Lower leg skin (tissue), 4 donors: ENCODE measurements at regions not wholly inside any gene's neighbourhood (a gene's known extent, or its start where the extent isn't known, plus 50 kb on each side); places are given as distances from the start of the nearest gene placed in this dataset.
A peak's percentile ranks its signal among the peaks of the same experiment; 100 is the strongest.

Experiments used
- DNase-seq, 2 donors: peaks; one replicate each; pipeline ENCODE4 v3.0.0-alpha.2; 2019; ENCODE audit warnings: low spot score in 2 of 2
- H3K4me3 ChIP-seq: fragments of 200-600 bp; sonication (generic); 2 replicates; pipeline ENCODE4 v1.5.1; 2017; ENCODE audit warnings: mild to moderate bottlenecking, low read depth; ENCODE audit not compliant: poor library complexity, severe bottlenecking
- CTCF ChIP-seq, 3 donors: fragments of 450-650 bp; IDR thresholded peaks; one replicate each; pipeline ENCODE4 v1.5.1; 2016; ENCODE audit warnings: antibody characterized with exemption in 3 of 3, mild to moderate bottlenecking in 3 of 3, moderate library complexity in 2 of 3
- POLR2A ChIP-seq, 2 donors: fragments of 450-650 bp; IDR thresholded peaks; one replicate each; pipeline ENCODE4 v1.6.1; 2016 to 2017; ENCODE audit warnings: antibody characterized with exemption in 2 of 2, mild to moderate bottlenecking in 1 of 2, moderate library complexity in 1 of 2
- WGBS, 2 donors: methylation state at CpG; one replicate each; pipeline ENCODE4 v1.1.5; 2018; 5-methylcytosine and 5-hydroxymethylcytosine counted together
- intact Hi-C: fragments of 100-400 bp; cut with DNase I; formaldehyde crosslinking; loops from one replicate; pipeline ENCODE4 v1.15.0; 2023; ENCODE audit warnings: low total_unique reads

- H3K4me3 ChIP-seq = no peak overlapping the region
- peak in 1 of 2 donors; percentile 15 for DNase-seq
- TF ChIP-seq CTCF (IDR thresholded peaks at IDR 0.05) (no peak), POLR2A (IDR thresholded peaks at IDR 0.05) (no peak)
- intact Hi-C loops = no loop called here
- 86 to 89% methylated on average over 4 of the region's 4 CpGs for WGBS, 2 donors
Measured at GRCh38 chr5:133781436-133782225, 169.3 kb upstream of the FSTL4 start.

- DNase-seq = peak in 1 of 2 donors; percentile 65
- 78 to 81% methylated on average over 8 of the region's 8 CpGs for WGBS, 2 donors
- no peak for TF ChIP-seq POLR2A (IDR thresholded peaks at IDR 0.05)
- no peak for TF ChIP-seq CTCF (IDR thresholded peaks at IDR 0.05)
- H3K4me3 ChIP-seq = no peak overlapping the region
- intact Hi-C loops = no loop called here
Measured at GRCh38 chr5:133780619-133781280, 168.4 kb upstream of the FSTL4 start.

GRCh38 chr5:133779828-133780475, 167.6 kb upstream of the FSTL4 start:
- intact Hi-C loops = no loop called here
- no peak for TF ChIP-seq POLR2A (IDR thresholded peaks at IDR 0.05)
- no peak for TF ChIP-seq CTCF (IDR thresholded peaks at IDR 0.05)
- 88 to 89% methylated on average over 8 of the region's 8 CpGs for WGBS, 2 donors
- H3K4me3 ChIP-seq = no peak overlapping the region
- DNase-seq = no peak

- peak in 1 of 2 donors; percentile 60 for DNase-seq
- H3K4me3 ChIP-seq = no peak overlapping the region
- 80 to 88% methylated on average over 4 to 5 of the region's 5 CpGs for WGBS, 2 donors
- TF ChIP-seq CTCF (IDR thresholded peaks at IDR 0.05) = no peak
- intact Hi-C loops = no loop called here
Measured at GRCh38 chr5:133778636-133779035, 166.3 kb upstream of the FSTL4 start.

- WGBS, 2 donors = 67 to 76% methylated on average over 3 of the region's 3 CpGs
- peak in 1 of 2 donors; percentile 56 for DNase-seq
- no peak overlapping the region for H3K4me3 ChIP-seq
- TF ChIP-seq POLR2A (IDR thresholded peaks at IDR 0.05) = no peak
- no peak for TF ChIP-seq CTCF (IDR thresholded peaks at IDR 0.05)
- intact Hi-C loops = no loop called here
Measured at GRCh38 chr5:133777951-133778350, 165.6 kb upstream of the FSTL4 start.
